Chondrocyte (in vitro differentiated cells): ENCODE measurements at regions not wholly inside any gene's neighbourhood (a gene's known extent, or its start where the extent isn't known, plus 50 kb on each side); places are given as distances from the start of the nearest gene placed in this dataset.

Experiments used
- DNase-seq: peaks from one replicate; pipeline ENCODE4 v3.0.0; 2021; ENCODE audit warnings: mixed read lengths, low spot score
- H3K27ac Mint-ChIP-seq: one replicate; pipeline ENCODE4 v1.8.0; 2021; ENCODE audit warnings: mild to moderate bottlenecking, moderate library complexity, mixed read lengths; ENCODE audit not compliant: unreplicated experiment
- H3K27me3 Mint-ChIP-seq: 2 replicates; pipeline ENCODE4 v1.8.0; 2021; ENCODE audit warnings: low read depth, mixed read lengths
- H3K36me3 Mint-ChIP-seq: 2 replicates; pipeline ENCODE4 v1.8.0; 2021; ENCODE audit warnings: low read depth, mixed read lengths
- H3K4me1 Mint-ChIP-seq: 2 replicates; pipeline ENCODE4 v1.8.0; 2021; ENCODE audit warnings: low read depth, mild to moderate bottlenecking, mixed read lengths
- H3K4me3 Mint-ChIP-seq: one replicate; pipeline ENCODE4 v1.8.0; 2021; ENCODE audit warnings: mild to moderate bottlenecking, moderate library complexity, mixed read lengths; ENCODE audit not compliant: unreplicated experiment
- H3K9me3 Mint-ChIP-seq: 2 replicates; pipeline ENCODE4 v1.8.0; 2021; ENCODE audit warnings: low read depth, mixed read lengths
- CTCF ChIP-seq: fragments of 200-600 bp; sonication (generic); IDR thresholded peaks from 2 replicates; pipeline ENCODE4 v1.5.0; 2021; ENCODE audit warnings: antibody characterized with exemption, mild to moderate bottlenecking, moderate library complexity

GRCh38 chr2:236936446-236936940 lies 149.2 kb upstream of the COPS8 start:
- Mint-ChIP-seq H3K27ac (no peak overlapping the region), H3K36me3 (no peaks in the 10 kb centered on the region), H3K9me3 (no peaks in the 10 kb centered on the region), H3K4me3 (no peak overlapping the region), H3K27me3 (peaks cover 10% of the 10 kb centered on the region), H3K4me1 (no peaks in the 10 kb centered on the region)
- TF ChIP-seq CTCF: no peak
- DNase-seq: no peak

- no peaks in the 10 kb centered on the region for H3K36me3 Mint-ChIP-seq
- H3K27me3 Mint-ChIP-seq: peaks cover 10% of the 10 kb centered on the region
- TF ChIP-seq CTCF: no peak
- DNase-seq: no peak
- no peaks in the 10 kb centered on the region for H3K4me1 Mint-ChIP-seq
- H3K27ac Mint-ChIP-seq: no peak overlapping the region
- H3K4me3 Mint-ChIP-seq: no peak overlapping the region
- no peaks in the 10 kb centered on the region for H3K9me3 Mint-ChIP-seq
These were observed 147.6 kb upstream of the COPS8 start for GRCh38 chr2:236938126-236938525.

- Mint-ChIP-seq H3K27ac (no peak overlapping the region), H3K9me3 (no peaks in the 10 kb centered on the region), H3K4me1 (no peaks in the 10 kb centered on the region), H3K4me3 (no peak overlapping the region), H3K36me3 (no peaks in the 10 kb centered on the region), H3K27me3 (peaks cover 10% of the 10 kb centered on the region)
- no peak for TF ChIP-seq CTCF
- no peak for DNase-seq
These were observed 146.4 kb upstream of the COPS8 start for GRCh38 chr2:236939271-236939670.

- no peak for TF ChIP-seq CTCF
- Mint-ChIP-seq H3K4me1 (no peaks in the 10 kb centered on the region), H3K9me3 (no peaks in the 10 kb centered on the region), H3K27me3 (peaks cover 10% of the 10 kb centered on the region), H3K4me3 (no peak overlapping the region), H3K36me3 (no peaks in the 10 kb centered on the region), H3K27ac (no peak overlapping the region)
- DNase-seq: no peak
These were observed 145.9 kb upstream of the COPS8 start for GRCh38 chr2:236939721-236940231.

GRCh38 chr2:236940497-236940896 lies 145.2 kb upstream of the COPS8 start:
- Mint-ChIP-seq H3K9me3 (no peaks in the 10 kb centered on the region), H3K27me3 (peaks cover 4% of the 10 kb centered on the region), H3K27ac (no peak overlapping the region), H3K36me3 (no peaks in the 10 kb centered on the region), H3K4me3 (no peak overlapping the region), H3K4me1 (no peaks in the 10 kb centered on the region)
- TF ChIP-seq CTCF: no peak
- DNase-seq: no peak
